DMS 273 (cell line): ENCODE measurements at regions not wholly inside any gene's neighbourhood (a gene's known extent, or its start where the extent isn't known, plus 50 kb on each side); places are given as distances from the start of the nearest gene placed in this dataset.
A peak's percentile ranks its signal among the peaks of the same experiment; 100 is the strongest.

Experiments used
- DNase-seq: peaks from one replicate; lab custom pipeline; 2025; ENCODE audit not compliant: unreplicated experiment; lab: John Stamatoyannopoulos, UW

DNA sequence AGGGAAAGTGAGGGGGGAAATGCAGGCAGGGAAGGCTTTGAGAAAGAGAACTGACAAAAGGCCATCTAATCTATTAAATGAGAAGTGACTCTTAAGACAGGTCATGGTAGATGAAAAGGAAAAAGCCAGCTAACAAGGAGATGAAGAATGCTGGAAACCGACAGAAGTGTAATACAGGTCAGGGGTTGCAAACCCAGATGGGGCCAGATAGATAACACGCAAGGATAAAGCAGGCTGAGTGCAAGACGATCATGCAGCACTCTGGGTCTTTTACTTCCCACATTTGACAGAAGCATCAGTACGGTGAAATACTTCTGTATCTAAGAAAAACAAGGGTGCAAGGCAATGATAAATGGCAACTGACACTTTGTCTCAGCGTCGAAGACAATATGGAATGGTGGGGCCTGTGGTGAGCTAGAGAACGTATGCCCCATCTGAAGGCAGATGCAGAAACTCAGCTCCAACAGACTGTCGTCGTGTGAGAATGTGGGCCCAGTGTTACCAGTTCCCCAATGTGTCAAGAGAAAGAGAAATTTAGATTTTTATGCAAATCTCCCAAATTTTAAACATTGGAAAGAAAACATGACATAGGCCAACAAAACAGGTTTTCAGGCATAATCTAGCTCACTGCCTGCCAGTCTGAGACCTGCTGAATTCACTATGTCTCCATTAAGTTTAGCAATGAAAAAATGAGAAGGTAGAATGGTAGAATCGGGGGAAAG lies 187.4 kb downstream of the PHLDA1 start:
- DNase-seq: no peak

DNA sequence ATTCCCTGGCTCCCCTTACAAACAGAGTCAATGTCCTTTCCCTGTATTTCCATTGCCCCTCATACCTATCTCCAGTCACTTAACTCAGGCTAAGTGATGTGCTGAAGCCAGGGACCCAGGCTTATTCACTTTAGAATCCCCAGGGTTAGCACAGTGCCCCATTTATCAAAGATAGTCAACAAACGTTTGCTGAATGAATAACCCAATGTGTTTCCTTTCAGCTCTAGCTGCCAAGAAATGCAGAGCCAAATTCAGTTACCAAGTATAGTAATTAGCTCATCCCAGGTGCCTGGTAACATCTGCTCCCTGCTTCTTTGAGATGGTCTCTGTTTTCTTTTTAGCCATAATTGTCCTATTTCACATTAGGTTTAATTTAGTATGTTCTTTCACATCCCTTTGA lies 189.5 kb downstream of the PHLDA1 start:
- DNase-seq: peak; percentile 50

DNA sequence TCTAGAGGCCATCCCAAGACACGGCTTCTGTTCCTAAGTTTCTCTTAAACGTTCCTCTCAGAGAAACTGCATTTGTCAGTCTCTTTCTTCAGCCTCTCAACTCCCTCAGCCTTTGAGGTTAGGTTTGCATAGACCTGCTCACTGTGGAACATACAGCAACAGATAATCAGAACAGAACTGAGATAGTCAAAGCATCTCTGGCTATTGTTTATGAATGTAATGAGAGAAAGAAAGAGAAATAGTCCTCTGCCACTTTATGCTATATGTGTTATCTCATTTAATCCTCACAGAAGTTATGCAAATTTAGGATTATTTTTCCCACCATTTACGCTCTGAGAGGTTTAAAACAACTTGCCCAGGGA lies 190.6 kb downstream of the PHLDA1 start:
- no peak for DNase-seq

DNA sequence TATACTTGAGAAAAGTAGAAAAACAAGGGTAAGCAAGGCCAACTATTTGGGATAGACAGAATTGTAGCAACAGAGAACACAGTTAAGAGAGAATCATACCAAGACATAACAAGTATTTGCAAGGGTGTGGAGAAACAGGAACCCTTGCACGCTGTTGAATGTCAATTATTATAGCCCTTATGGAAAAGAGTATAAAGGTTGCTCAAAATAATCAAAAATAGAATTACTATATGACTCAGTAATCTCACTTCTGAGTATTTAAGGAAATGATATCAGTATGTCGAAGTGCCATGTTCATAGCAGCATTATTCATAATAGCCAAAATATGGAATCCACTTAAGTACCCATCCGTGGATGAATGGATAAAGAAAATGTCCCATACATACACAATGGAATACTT lies 193.3 kb downstream of the PHLDA1 start:
- no peak for DNase-seq

DNA sequence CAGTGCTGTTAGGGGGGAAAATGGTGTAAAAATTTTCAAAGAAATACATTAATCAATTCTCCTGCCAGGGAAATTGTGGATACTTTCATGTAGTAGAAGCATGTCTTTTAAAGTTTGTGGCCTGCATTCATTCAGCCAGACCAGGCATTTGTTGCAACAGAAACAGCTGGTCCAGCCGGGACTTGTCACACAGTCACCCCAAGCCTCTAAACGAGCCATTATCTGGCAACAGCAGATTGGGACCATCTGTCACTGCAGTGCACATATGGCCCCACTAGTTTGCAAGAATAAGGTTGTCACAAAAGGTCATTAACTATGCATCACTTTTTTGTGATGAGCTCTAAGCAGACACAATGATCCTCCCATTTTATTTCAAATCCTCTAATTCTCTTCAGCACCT lies 193.9 kb downstream of the PHLDA1 start:
- DNase-seq: peak; percentile 89

DNA sequence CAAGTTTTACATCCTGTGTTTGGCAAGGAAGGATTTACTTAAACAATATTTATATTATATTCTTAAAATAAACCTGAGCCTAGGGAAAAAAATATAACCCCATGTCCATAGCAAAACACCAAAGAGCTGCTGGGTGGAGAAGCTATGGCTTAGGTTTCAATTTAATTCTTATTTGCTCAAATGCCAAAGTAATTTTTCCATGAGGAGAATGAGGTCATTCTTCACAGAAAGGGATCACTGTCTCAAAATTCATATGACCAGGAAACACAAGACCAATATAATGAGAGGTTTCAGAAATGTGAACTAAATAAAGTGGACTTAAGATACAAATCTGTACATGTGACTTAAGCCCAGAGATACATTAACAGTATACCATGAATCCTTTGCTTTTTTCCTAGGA lies 195.0 kb downstream of the PHLDA1 start:
- DNase-seq: peak; percentile 11

DNA sequence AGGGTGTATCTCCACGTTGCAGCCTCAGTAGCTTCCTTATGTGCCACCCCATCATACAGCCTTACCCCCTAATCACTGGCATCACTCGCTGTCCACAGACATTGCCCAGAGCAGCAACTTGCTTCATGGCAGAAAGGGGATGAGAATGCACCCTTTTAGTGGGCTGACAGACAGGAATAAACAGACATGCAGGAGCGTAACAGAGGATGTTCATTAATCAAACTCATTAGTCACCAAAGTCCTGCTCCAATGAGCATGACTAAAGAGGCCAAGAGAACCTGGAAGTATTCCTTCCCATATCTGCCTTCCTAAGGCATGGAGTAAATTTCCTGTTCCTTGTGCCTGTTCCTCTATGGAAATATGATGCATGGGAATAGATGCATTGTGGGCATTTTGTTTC lies 197.0 kb downstream of the PHLDA1 start:
- DNase-seq: no peak

DNA sequence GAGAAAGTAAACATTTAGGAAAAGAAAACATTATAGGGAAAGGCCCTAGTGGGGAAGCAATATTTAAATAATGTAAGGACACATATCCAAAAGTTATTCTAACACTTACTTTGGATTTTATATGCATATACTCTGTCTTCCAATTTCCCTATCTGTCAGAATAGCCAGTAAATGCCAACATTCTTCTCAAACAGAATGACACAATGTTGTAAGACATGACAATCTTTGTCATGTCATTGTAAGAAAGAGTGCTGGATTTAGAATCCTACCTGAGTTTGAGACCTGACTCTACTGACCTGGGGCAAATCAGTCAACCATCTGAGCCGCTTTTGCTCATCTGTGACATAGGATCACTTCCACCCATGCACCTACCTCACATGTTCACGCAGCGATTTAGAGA lies 198.3 kb downstream of the PHLDA1 start:
- no peak for DNase-seq

DNA sequence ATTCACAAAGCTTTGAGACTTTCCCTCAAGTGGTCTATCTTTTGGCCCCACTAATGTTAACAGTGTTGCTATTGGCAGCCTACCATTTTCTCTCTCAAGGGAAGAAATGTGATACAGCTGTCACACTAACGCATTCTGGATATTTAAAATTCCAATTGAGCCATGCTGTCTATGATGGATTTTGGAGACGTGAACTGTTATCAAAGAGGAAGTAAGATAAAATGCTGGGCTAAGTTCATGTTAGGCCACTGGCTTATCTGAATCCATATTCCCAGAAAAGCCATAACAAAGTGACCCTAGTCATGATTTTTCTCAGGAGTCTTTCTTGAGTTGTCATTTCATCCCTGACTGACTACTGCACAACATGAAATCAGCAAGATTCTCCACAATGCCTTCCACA lies 200.2 kb downstream of the PHLDA1 start:
- peak; percentile 60 for DNase-seq

DNA sequence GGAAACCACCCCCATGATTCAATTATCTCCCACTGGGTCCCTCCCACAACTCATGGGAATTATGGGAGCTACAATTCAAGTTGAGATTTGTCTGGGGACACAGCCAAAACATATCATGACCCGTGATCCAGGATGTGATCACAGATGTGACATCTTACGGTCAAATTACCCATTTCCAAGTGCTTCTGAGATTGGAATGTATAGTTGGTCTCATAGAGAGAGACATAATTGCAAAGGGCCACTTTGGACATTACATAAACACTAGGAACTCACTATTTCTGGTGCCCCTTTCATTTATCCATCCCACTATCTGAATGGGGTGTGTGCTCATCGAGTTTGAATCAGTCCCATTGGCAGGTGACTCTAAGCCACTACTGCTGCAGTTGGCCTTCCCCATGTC lies 204.5 kb downstream of the PHLDA1 start:
- no peak for DNase-seq

DNA sequence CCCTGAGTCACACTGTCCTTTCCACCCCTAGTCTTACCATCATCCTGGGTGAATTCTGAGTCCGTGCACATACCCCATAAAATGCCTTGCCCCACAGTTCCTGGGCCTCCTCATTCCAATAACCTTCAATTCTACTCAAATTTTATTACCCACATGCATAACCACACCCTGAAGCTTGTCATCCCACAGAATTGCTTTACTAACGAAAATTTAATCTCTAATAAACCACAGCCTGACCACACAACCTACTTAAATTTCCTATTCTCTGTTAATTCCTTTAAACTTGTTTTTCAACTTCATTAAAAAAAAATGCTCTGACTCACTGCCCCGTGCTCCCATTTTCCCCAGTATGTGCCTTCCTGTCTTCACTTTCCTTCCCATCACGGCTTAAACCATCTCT lies 205.9 kb downstream of the PHLDA1 start:
- DNase-seq: no peak

DNA sequence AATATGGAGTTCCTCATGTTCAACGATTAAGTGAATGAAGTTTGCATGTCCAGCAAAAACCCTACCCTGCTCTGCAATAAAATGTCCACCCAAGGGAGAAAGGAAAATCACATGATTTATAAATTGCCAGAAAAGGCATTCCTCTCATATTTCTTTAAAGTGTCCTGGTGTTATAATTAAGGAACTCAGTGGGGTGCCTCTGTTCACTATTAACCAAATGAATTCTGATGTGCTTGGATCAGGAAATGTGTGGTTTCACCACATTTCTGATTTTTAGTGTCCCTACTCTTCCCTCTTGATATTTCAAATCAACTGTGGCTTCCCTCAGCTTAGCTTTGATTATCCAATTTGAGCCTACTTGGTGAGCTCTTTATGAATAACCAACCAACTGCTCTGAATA lies 208.1 kb downstream of the PHLDA1 start:
- DNase-seq: no peak

DNA sequence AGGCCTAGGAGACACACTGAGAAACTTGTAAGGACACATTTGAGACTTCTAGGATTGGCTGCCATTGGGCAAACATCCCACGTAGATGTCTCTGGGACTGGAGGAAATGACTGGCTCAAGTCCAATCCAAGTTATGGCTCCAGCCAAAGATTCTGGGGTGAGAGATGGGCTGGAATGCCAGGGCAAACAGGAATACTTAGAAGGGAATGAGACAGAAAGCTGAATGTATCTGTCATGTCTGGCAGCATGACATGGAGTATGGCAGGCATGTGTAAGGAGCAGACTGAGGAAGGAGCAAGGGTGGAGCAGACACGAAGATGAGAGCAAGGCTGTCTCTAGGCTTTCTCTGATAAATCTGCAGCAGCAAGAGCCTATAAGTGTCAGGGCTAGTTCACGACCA lies 209.2 kb downstream of the PHLDA1 start:
- DNase-seq: no peak

DNA sequence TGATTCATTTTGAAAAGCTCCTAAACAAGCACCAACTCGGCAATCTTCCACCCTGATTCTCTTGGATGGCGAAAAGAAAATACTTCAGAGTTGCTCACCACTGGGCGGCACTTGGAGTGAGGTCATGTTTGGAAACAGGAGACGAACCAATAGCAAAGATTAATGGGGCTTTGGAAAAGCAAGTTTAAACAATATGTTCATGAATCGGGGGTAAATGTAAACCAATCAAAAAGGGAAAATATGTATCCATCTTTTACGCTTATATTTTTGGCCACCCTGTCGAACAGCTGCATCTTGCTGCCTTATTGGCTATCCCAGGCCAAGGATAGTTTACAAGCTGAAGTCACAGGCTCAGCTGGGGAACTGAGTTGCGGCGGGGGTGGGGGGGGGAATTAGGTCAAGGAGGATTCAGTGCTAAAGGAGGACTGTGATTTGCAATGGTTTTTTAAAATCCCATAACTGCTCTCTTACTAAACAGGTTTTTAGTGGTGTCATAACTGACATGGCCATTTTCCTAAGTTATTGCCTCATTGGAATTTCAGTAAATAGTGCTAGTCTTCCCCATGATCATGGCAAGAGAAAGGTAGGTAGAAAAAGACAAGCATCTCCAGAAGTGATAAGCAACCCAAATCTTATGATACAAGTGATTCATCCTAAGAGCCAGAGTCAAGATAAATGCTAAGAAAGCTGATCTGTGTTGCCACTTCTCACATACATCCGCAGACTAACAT lies 210.6 kb downstream of the PHLDA1 start:
- no peak for DNase-seq

DNA sequence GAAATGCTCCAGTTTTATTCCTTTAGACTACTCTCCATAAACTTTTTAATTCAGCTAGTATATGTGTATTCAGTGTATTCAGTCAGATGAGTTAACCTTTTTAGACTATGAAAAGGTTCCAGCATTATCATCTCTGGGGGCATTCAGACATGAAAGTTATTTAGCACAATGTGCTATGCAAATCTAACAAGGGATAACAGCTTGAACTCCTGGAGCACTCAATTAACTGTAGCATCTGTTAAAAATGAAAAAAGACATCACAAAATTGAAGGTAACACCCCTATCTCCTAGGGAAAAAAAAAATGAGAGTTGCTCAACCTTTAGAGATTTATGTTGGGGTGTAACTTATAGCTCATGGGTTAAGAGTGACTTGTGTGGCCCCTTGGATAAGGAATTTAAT lies 211.5 kb downstream of the PHLDA1 start:
- DNase-seq: peak; percentile 40

DNA sequence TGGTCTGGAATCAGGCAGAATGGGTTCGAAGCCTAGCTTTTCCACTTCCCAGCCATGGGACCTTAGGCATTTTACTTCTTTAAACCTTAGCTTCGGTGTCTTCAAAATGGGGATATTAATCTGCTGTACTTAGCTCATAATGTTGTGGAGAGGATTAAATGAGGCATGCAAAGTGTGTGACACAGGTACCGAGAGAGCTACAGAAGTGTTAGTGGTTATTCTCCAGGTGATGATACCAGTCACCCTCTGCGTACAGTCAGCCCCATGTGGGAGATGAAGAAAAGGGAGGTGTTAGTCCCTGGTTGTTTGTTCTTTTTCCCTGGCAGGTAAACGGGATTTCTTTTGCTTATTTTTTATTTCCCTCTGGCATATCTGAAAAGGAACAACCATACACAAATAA lies 212.1 kb downstream of the PHLDA1 start:
- DNase-seq: no peak

DNA sequence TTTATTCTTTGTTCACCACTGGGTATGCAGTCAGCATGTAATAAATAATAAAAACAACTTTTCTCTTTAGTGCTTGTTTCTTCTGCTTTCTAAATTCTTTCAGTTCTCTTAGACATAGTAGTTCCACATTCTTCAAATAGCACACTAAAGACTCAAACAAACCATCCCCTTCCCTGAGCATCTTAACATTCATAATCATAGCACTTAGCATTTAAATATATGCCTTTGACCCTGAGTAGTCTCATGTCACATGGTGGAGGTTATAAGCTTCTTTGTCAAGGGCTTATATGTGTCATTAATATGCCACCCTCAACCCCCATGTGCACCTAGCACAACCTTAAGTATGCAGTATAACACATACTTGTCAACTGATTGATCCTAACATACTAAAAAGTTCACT lies 212.7 kb downstream of the PHLDA1 start:
- DNase-seq: no peak

DNA sequence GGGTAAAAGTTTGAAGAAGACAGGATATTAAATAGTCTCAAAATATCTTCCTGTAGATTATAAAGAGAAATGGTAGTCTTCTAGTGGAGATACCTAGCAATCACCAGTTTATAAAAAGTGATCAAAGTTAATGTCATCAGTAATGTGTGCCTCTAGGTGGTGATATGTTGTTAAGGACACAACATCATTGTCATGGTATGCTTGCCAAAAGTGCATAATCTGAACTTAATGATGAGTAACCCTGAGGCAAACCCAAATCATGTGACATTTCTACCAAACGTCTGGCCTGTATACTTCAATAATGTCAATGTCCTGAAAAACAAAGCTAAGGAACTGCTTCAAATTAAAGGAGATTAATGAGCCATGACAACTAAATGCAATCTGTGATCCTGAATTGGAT lies 214.7 kb downstream of the PHLDA1 start:
- DNase-seq: peak; percentile 28

DNA sequence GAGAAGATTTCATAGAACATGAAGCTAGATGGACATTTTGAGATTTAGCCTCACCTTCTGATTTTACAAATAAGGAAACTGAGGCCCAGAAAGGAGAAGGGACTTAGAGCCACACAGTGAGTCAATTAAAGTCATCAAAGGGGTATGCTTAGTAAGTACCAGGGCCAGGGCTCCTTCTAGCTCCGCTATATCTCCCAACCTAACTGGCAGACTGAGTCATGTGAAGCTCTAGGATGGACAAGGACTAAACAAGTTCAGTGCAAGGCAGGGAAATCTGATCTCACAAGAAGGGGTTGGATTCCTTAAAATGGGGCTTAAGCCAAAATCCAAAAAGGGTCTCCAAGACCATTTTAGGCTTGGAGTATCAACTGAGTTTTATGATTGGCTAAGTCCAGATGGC lies 215.8 kb downstream of the PHLDA1 start:
- DNase-seq: no peak

DNA sequence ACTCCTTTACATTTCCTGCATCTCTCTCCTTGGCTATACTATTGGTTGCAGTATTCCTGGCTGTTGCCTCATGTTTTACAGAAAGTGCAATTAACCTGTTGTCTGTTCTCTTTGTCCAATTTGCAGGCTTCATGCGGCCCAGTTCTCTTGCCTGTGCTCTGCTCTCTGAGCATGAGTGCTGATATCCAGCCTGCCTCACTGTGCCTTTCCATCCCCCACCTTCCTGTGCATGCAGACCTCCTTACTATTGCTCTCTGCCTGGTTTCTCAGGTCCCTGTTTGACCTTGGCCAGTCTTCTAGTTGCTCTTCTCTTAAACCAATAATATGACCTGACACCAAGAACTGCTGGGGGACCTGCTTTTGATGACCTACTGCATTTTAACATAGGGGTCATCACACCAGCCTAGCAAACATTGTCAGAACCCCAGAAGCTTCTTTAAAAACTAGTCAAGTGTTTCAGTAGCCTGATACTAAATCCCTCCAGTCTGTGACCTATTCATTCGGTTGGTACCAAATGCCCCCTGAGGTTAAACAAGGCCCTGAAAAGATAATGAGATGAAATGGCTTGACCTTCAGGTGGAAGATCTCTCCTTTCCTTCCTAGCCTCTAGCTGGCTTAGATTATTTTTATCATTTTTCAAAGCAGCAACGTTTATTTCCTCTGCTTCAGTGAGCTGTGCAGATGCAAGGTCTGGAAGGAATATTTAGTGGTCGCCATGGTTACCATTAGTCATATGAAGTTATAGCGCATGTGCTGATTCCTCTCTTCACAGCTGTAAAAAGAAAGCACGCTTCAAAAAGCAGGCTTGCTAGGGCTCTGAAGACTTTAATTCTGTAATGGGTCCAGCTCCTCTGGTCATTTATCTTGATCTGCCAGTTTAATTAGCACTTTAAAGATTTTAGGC lies 216.5 kb downstream of the PHLDA1 start:
- DNase-seq: peak; percentile 60

DNA sequence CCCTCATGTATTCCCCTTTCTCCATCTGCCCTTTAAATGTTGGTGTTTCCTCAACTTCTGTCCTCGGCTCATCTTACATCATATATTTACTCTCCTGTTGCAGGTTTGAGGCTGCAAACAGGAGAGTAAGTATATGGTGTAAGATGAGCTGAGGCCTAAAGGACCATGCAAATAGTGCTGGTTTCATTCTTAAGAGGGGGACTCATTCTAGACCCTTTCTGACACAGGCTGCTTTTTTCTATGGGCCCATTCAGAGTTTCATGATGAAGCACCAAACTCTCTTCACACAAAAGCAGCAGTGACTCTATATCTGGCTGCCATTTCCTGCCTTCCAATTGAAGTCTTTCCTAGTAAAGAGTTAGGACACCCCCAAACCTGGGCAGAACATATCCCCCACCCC lies 218.5 kb downstream of the PHLDA1 start:
- DNase-seq: peak; percentile 49
